GM21447 (cell line): ENCODE measurements at regions not wholly inside any gene's neighbourhood (a gene's known extent, or its start where the extent isn't known, plus 50 kb on each side); places are given as distances from the start of the nearest gene placed in this dataset.
"Not testable (repeated sequence)": the region's sequence is repeated elsewhere in the genome, so short reads cannot be mapped to it uniquely, and the experiment has no call there.

Experiments
- ATAC-seq: cut with Tn5 transposase; IDR thresholded peaks from one replicate; pipeline ENCODE4 v1.9.1; 2021; ENCODE audit not compliant: unreplicated experiment

DNA sequence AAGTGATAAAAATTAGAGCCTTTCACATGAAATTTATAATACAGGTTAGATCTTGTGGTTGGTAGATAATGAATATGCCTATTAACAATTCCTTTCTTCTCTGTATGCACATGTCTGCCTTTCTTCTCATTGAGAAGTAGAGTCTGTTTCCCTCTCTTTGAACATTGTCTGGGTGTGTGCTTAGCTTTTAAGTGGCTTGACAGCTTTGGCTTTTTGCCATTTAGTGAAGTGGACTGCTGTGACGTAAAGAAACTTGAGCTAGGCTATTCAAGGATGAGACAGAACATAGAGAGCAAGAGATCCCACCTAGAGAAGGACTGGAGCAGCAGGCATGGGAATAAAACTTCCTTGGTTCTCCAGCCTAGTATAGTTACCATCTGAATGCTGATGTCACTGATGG, 996.7 kb upstream of the CELF2 start:
- no peak for ATAC-seq

DNA sequence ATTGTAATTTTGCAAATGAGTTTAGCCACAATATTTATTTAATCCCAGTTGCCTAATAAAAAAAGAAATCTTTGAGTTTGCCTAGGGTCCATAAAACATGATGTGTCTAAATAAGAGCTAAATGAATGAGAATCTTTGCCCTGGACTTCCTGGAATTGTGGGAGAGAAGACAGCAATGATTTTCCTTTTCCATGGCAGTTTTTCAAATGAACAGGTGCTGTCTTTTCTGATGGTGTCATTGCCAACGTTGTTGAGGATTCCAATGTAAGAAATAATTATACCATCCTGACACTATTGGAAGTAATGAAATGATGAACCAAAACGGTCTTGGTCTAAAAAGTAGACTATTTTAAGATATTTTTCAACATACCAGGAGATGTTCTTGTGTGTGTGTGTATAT, 984.7 kb upstream of the CELF2 start:
- ATAC-seq: no peak

DNA sequence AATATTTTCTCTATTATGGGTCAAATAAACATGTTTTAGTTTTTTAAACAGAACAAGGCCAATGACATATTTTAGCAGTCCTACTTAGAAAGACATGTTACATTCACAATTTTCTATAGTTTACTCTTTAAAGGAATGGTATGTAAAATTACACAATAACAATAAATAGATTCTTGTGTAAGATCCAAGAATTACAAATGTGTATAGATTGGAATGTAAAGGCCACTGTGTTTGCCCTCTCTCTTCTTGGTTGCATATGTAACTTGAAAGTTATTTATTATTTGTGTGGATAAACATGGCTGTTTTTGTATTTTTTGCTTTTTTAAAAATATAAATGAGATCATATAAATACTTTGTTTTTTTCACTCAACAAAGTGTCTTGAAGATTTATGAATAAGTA, 979.3 kb upstream of the CELF2 start:
- ATAC-seq: no peak

GRCh38 chr10:10039595-10039994, 978.1 kb upstream of the CELF2 start:
- no peak for ATAC-seq

- no peak for ATAC-seq
These were observed 974.6 kb upstream of the CELF2 start for GRCh38 chr10:10043083-10043482.

- no peak for ATAC-seq
These were observed 972.5 kb upstream of the CELF2 start for GRCh38 chr10:10044922-10045764.

DNA sequence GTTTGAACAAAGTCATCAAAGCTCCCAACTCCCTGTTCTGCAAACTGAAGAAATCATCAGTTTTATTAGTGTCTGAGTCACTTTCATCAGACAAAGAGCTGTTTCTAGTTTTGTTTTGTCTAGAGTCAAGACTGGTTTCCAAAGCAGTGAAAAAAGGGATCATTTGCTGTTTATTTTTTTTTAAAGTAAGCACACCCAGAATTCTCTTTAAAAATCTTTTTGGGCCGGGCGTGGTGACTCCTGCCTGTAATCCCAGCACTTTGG, 972.0 kb upstream of the CELF2 start:
- no peak for ATAC-seq

DNA sequence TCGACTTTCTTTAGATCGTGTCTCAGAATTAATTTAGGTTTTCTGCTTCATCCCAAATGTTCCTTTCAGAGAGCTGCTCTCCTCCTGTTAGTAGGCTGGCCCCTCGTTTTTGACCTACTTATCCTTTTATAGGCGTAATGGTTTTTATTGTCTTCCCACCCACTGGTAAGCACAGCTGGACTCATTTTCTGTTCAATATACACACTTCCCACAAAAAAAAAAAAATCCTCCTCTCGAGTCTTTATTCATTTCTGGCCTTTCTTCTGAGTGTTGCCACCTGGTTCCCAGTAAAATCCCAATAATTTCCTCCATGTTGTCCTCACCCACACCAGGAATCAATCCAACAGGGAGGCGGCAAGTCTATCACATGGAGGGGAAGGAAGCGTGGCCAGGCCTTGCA, 970.2 kb upstream of the CELF2 start:
- no peak for ATAC-seq

- ATAC-seq: no peak
These were observed 964.6 kb upstream of the CELF2 start for GRCh38 chr10:10053051-10053450.

- ATAC-seq: no peak
These were observed 963.2 kb upstream of the CELF2 start for GRCh38 chr10:10054466-10054865.

GRCh38 chr10:10055656-10056442, 961.8 kb upstream of the CELF2 start:
- no peak for ATAC-seq

GRCh38 chr10:10056961-10057360, 960.7 kb upstream of the CELF2 start:
- ATAC-seq: no peak

- ATAC-seq: no peak
These were observed 950.0 kb upstream of the CELF2 start for GRCh38 chr10:10067644-10068043.

- not testable (repeated sequence) for ATAC-seq
These were observed 942.8 kb upstream of the CELF2 start for GRCh38 chr10:10074847-10075246.

DNA sequence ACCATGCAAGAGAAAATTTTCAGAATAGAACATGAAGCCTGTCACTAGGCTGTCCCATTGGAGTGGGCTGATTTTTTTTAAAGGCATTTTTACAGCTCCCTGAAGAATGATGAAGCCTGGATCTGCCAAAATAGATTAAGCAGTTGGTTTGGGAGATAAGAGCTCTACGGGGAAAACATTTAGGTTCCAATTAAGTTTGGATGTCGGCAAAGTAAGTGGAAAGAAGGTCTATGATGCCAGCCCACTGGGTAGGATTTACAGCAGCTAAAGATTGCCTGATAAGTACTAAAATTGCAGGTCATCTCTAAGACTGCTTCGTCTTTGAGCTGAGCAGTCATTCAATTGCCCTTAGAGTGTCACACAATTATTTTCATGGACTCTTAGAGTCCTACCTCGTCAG, 939.2 kb upstream of the CELF2 start:
- ATAC-seq: no peak

GRCh38 chr10:10092581-10092980, 925.1 kb upstream of the CELF2 start:
- no peak for ATAC-seq

- ATAC-seq: no peak
These were observed 924.7 kb upstream of the CELF2 start for GRCh38 chr10:10093021-10093420.

DNA sequence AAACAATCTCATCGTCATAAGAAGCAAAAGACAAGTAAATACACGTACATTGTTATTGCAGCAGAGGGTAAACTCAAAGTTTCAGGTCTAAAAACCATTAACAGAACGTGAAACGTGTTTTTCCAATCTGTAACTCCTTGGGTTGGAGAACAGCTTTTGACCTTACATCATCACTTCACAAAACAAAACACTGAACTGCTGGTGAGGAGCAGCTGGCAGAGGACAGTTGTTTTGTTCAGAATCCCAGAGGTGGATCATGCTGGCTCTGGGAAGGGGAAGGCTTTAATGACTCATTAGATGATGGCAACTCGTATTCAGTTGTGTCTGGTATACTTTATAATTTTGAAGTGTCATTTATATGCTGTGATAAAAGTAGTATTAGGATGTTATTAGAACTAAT, 923.0 kb upstream of the CELF2 start:
- ATAC-seq: no peak

DNA sequence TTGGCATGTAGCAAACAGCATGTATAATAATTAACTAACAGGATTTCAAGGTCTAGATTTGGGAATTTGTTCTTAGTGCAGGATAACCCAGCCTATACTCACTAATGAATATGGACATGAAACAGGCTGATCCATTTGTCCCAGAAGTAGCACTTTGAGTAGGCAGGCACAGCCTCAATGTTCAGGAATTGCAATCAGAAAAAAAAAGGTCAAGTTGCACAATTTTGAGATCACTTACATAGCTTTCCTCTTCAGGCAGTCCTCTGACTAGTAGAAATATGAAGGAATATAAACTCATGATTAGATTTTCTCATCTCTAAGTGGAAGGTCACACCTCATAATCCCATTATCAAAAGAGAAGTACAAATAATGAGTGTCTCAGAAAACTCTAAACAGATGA, 921.4 kb upstream of the CELF2 start:
- ATAC-seq: no peak

DNA sequence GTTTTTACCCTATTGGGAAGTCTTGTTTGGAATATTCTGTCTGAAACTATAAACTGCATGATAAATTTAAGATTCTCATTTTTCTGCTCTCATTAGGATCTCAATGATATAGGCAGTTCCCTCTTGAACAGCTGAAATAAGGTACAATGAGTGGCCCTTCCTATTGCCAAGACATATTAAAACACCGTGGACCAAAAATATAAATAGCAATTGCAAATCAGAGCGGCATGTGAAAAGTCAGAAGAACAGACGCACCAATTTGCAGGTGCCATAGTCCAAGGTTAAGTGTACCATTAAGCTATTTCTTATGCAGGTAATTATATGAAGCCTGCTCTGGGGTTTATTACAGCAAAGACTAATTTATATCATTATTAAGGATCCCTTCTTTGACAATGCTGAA, 920.8 kb upstream of the CELF2 start:
- ATAC-seq: no peak

DNA sequence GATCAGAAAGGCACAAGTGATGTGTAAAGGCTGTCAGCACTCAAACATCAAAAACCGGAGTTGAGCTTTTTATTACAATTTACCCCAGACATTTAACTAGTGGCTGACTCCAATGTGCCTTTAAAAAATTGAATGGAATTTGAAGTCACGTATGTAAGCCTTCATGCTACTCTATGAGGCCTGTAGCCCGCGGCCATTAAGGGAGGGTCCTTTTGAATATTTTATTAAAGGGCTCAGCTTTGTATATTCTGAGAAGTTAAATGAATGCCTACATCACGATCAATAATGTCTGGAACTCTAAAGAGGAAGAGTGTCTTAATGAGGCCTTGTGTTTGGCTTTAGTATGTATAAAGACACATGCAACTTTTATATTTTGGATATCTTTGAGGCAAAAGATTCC, 916.6 kb upstream of the CELF2 start:
- no peak for ATAC-seq

GRCh38 chr10:10110844-10111490, 906.7 kb upstream of the CELF2 start:
- no peak for ATAC-seq
